HG03354 (cell line): ENCODE measurements at regions not wholly inside any gene's neighbourhood (a gene's known extent, or its start where the extent isn't known, plus 50 kb on each side); places are given as distances from the start of the nearest gene placed in this dataset.

ENCODE experiments used
- ATAC-seq: cut with Tn5 transposase; IDR thresholded peaks from one replicate; pipeline ENCODE4 v1.9.1; 2021; ENCODE audit warnings: mild to moderate bottlenecking; ENCODE audit not compliant: unreplicated experiment, poor library complexity, severe bottlenecking

- ATAC-seq: no peak
Measured at GRCh38 chr3:154977666-154978065, 102.5 kb upstream of the MME start.

DNA sequence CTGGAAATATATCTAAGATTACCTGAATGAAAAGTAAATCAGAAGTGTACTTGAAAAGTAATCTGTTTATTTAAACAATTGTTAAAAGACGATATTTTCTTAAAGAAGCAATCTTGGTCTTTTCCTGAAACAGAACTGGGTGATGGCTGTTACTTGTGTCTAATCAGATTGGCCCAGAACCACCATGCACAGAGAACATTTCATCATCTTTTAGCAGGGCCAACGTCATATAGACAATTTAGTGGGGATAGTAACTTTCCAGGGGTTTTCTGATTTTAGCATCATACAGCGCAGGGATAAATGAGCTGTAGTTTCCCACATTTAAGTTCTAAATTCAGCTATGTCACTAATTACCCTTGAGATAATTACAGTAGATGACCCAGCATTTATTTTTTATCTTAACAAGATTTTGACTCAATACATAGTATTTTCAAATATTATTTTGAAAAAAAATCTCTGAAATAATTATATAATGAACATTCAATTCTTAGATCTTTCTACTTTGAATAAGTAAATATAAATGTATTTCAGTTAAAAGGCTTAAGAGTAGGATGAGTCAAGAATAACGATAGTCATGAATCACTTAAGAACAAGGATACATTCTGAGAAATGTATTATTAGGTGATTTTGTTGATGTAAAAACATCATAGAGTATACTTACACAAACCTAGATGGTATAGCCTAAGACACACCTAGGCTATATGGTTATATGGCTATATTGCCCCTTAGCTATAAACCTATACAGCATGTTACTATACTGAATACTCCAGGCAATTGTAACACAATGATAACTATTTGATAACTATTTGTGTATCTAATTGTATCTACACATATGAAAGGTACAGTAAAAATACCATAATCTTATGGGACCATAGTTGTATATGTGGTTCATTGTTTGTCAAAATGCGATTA is 103.8 kb upstream of the MME start:
- no peak for ATAC-seq

GRCh38 chr3:154973851-154974250 is 106.3 kb upstream of the MME start:
- no peak for ATAC-seq

DNA sequence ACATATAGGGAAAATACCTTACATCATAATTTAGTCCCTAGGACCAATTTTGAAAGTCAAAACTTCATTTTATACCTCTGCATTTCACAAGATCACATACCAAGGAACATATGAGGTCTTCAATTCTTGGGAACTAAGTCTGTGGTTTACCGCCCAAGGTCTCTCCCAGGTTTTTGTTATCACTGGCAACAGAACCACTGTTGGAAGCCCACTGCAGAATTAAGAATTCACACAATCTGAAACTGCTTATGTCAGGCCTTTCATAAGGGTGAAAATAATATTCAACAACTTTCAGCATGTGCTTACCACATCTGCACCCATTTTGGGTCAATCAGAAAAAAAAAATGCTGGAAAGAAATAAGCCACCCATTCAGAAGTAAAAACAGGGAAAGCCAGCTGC is 107.2 kb upstream of the MME start:
- no peak for ATAC-seq

DNA sequence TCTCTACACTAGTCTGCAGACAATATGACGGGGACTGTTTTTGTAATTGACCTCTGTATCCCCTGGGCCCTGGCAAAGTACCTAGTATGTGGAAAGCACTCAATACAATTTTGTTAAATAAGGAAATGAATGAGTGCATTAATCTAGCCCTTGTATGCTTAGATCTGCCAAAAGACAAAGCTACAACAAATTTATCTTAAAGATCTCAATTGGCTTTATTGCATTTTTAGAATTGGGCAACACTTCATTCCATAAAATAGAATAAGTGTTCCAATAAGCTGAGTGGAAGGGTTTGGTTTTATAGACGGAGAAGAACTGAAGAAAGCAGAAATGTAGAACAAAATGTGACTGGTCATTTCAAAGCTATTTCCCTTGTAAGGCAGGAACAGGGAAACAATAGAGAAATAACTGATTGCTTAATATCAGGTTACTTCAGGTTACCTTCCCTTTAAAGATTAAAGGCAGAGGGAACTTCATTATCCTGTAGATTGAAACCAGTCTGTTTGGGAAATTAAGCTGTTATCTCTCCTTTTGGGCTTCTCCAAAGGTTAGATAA is 108.3 kb upstream of the MME start:
- no peak for ATAC-seq

GRCh38 chr3:154971341-154971740 is 108.8 kb upstream of the MME start:
- no peak for ATAC-seq

DNA sequence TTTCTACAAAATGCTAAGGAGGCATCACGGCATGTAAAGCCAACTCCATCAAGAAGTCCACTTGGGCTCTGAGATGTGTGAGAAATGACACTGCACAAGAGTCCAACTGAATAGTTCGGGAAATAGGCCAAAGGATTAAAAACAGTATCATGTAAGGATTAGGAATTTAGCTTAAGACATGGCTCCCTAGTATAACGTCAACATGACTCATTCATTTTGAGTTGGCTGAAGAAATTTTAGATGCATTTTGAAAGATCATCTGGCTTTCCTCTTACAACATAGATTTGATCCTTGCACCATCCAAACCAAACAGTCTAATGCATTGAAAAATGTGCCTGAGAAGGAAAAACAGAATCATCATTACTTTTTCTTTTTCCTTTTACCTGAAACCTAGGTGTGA is 109.3 kb upstream of the MME start:
- ATAC-seq: no peak

- ATAC-seq: no peak
Measured at GRCh38 chr3:154969366-154969765, 110.8 kb upstream of the MME start.

GRCh38 chr3:154967090-154967489 is 113.0 kb upstream of the MME start:
- no peak for ATAC-seq

GRCh38 chr3:154956815-154957214 is 123.3 kb upstream of the MME start:
- ATAC-seq: no peak

DNA sequence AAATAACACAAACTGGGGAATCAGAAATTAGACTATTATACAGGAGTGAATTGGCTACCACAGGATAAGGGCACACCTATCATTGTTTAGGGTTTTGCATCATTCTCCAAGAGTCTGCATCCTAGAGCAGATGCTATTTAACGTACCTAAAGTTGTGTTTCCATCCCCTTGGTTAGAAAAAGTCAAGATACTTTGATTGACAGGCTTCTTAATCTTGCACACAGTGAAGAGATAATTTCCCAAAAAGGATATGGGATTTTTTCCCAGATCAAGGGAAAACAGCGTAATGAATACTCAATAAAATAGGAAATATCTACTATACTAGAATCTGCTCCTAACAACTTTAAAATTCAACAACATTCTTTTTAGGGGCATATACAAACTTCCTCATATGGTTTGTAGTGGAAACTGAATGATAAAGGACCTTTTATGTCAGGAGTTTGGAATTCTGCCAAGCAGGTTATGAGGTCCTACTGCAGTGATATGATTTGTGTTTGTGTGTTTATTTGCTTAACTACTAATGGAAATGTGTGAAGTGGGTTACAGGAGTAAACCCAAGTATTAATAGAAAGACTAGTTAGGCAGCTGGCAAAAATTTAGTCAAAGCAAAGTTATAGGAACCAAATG is 124.1 kb upstream of the MME start:
- no peak for ATAC-seq

GRCh38 chr3:154954757-154955156 is 125.4 kb upstream of the MME start:
- no peak for ATAC-seq

GRCh38 chr3:154953538-154953937 is 126.6 kb upstream of the MME start:
- ATAC-seq: no peak

DNA sequence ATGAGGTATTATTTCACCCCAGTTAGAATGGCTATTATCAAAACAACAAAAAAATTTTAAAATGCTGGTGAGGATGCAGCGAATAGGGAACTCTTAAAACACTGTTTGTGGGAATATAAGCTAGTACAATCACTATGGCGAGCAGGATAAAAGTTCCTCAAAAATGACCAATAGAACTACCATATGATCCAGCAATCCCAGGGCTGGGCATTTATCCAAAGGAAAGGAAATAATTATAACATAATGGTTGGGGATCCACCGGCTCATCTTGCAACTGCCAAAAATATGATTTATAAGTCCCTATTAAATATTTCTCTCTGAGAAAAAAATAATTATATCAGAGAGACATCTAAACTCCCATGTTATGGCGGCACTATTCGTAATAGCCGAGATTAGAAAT is 127.6 kb upstream of the MME start:
- ATAC-seq: no peak

- no peak for ATAC-seq
Measured at GRCh38 chr3:154943981-154944380, 136.1 kb upstream of the MME start.

DNA sequence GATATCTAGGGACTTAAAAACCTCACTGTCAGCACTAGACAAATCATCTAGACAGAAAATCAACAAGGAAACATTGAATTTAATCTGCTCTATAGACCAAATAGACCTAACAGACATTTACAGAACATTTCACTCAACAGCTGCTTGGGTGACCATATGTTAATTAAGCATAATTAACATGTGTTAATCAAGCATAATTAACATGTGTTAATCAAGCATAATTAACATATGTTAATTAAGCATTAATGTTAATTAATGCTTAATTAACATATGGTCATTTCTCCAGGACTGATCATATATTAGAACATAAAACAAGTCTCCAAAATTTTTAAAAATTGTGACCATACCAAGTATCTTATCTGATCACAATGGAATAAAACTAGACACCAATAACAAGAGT is 137.3 kb upstream of the MME start:
- ATAC-seq: no peak

GRCh38 chr3:154936196-154936595 is 143.9 kb upstream of the MME start:
- ATAC-seq: no peak

DNA sequence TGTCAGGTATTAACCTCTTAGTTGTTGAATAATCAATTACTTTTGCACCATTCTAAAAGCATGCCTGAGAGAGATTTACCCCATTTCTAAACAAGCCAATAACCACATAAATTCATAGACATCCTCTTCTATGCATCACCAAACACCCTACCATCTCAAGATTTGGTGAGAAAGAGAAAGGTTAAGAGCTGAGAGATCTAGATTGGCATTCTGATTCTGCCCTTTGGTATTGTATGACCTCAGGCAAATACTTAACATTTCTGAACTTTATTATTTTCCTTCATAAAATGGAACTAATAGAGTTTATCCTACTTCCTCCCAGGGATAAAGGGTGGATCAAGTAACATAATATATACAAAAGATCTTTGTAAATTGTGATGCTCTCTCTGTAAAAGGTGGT is 146.5 kb upstream of the MME start:
- ATAC-seq: no peak

- no peak for ATAC-seq
Measured at GRCh38 chr3:154932633-154933032, 147.5 kb upstream of the MME start.

DNA sequence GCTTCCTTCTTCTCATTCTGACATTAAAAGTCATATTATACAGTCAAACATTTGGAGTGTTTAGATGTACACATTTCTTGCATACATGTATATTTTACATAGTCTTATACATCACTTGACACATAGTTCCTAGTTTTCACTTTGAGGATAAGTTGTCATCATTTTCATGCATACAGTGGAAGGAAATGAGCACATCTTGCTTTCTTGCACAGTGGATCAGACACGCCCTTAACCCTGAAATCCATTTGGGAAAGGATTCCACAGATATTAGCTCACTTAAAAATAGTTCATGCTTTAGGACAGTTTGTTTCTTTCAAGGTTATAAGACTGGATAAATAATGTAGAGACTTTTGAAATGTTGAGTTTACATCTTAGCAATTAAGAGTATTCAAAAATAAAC is 148.6 kb upstream of the MME start:
- no peak for ATAC-seq

DNA sequence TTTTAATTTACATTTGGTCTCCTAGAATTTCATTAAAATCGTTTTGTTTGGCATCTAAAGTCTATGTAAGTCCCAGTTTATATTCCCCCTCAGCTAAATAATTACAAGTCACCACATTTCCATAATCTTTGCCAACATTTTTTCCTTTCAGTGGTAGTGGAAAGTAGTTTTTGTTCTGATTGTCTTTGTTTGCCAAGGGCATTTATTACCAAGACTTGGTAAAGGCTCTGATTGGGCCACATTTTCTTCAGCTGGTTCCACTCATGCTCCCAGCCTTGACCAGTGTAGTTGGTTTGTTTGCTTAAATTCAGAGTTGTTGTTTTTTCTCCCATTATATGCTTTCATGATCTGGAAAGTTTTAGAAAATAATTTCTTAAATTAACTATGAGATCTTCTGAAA is 153.4 kb upstream of the MME start:
- no peak for ATAC-seq
